GM19035 (cell line): ENCODE measurements at regions not wholly inside any gene's neighbourhood (a gene's known extent, or its start where the extent isn't known, plus 50 kb on each side); places are given as distances from the start of the nearest gene placed in this dataset.
"Not testable (repeated sequence)": the region's sequence is repeated elsewhere in the genome, so short reads cannot be mapped to it uniquely, and the experiment has no call there.

Source experiments
- ATAC-seq: cut with Tn5 transposase; IDR thresholded peaks from one replicate; pipeline ENCODE4 v1.9.1; 2021; ENCODE audit not compliant: unreplicated experiment

GRCh38 chr2:138267161-138267901, 234.2 kb upstream of the SPOPL start:
- peak; percentile 68 for ATAC-seq

- peak; percentile 15 for ATAC-seq
Observed at GRCh38 chr2:138267902-138268254, 233.7 kb upstream of the SPOPL start.

DNA sequence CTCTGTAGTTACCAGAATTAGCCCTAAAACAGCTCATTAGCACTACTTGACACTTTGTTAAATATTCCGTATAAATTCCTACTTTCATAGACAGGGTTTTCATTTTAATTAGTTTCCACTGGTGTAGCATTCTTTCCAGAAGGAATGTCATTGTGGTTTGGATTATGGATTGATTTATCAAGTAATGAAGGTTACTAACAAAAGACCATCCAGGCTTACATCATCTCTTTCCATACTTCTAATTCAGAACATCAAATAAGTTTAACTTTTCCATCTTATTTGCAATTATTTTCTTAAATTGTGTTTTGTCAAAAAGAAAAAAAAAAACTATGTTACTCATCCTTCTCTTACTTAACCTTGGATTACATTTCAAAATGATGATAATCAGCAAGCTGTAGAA, 231.8 kb upstream of the SPOPL start:
- ATAC-seq, result no peak

GRCh38 chr2:138271467-138271866, 230.1 kb upstream of the SPOPL start:
- ATAC-seq, result no peak

DNA sequence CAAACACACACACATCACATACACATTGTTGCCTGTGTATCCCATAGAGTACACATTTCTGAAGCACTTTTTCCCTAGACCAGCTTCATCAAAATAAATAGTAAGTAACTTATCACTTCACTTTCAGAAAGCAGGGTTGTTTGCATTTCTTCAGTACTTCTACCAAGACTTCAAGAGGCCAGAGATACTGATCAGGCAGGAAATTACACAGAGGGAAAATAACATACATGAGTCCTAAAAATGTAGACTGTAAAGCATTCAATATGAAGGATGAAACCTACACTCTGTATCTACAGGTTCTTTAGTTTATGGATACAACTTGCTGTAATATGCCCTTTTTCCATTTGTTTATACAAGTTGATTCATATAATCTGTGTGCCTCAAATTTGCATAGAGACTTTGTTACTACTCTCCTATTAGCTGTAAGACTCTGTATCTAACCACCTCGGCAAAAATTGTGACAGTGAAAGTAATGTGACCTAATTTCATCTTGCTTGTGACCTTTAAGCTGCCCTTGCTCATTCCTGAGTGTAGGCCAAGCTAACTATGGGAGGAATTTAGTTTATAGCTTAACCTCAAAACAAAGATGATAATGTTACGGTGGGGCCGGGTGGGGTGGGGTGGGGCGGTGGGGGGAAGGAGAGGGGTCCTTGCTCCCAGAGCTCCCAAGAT, 228.9 kb upstream of the SPOPL start:
- ATAC-seq, result no peak

DNA sequence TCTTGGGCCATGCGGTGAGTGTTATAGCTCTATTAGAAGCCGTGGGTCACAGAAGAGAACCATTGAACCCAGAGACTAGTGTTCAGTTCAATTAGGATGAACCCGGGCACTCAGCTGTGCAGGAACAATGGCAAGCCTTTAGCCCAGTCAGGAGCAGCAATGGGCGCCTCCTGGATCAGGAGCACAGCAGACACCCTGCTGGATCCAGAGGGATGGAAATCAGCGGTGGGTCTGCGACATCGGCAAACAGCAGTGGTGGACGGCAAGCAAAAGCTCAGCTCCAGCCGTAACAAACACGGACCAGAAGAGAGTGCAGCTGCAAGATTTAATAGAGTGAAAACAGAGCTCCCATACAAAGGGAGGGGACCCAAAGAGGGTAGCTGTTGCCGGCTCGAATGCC, 228.3 kb upstream of the SPOPL start:
- ATAC-seq, result not testable (repeated sequence)

DNA sequence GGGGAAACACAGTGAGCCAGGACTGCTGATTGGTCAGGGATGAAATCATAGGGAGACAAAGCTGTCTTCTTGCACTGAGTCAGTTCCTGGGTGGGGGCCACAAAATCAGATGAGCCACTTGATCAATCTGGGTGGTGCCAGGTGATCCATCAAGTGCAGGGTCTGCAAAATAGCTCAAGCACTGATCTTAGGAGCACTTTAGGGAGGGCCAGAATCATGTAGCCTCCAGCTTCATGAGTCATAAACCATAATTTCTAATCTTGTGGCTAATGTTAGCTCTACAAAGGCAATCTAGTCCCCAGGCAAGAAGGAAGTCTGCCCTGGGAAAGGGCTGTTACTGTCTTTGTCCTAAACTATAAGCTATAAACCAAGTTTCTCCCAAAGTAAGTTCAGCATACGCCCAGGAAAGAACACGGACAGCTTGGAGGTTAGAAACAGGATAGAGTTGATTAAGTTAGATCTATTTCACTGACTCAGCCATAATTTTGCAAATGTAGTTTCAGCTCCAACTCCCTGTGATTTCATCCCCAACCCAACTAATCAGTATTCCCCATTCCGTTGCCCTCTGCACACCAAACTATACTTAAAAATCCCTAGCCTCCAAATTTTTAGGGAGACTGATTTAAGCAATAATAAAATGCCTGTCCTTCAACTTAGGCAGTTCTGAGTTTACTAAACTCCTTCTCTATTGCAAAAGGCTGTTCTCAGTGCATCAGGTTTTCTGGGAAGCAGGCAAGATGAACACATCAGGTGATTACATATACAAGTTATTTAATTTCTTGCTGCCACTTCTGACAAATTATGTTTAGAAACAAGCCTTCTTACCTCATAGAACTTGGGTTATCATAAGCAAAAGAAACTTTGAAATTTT, 226.9 kb upstream of the SPOPL start:
- no peak for ATAC-seq

DNA sequence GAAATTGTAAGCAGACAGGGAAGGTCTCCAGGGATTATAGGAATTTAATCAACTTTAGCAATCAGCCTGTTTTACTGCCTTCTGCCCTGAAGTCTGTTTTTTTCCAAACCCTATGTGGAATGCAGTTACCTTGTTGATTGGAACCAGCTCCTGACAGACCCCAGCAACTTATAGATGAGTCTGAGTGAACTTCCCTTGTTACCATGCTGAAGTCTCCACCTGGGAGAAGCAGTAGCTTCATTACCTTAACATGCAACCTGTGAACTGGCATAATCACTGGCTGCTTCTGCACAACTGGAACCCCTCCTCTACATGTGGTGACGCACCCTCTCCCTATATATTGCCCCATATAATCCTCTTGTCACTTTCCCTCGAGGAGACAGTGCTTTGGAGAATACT, 226.3 kb upstream of the SPOPL start:
- no peak for ATAC-seq

DNA sequence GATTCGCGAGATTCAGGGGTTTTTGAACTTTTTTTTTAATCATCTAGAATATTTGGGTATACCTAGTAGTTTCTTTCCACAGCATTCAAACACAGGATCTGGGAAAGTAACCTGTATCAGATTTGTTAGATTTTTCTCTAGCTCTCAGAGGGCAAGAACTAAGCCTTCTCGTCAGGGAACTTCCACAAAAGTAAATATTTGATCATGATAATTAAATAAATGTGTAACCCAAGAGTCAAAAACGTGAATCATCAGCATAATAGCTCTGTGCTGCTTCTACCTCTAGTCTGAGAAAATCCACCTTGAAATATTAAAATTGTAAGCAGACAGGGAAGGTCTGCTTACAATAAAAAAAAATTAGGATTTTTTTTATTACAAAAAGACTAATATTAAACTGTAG, 225.7 kb upstream of the SPOPL start:
- ATAC-seq, result no peak

GRCh38 chr2:138276339-138276738, 225.2 kb upstream of the SPOPL start:
- no peak for ATAC-seq

GRCh38 chr2:138277062-138277461, 224.5 kb upstream of the SPOPL start:
- no peak for ATAC-seq

- ATAC-seq, result no peak
Observed at GRCh38 chr2:138279871-138280270, 221.7 kb upstream of the SPOPL start.

GRCh38 chr2:138280999-138281695, 220.4 kb upstream of the SPOPL start:
- ATAC-seq, result no peak

DNA sequence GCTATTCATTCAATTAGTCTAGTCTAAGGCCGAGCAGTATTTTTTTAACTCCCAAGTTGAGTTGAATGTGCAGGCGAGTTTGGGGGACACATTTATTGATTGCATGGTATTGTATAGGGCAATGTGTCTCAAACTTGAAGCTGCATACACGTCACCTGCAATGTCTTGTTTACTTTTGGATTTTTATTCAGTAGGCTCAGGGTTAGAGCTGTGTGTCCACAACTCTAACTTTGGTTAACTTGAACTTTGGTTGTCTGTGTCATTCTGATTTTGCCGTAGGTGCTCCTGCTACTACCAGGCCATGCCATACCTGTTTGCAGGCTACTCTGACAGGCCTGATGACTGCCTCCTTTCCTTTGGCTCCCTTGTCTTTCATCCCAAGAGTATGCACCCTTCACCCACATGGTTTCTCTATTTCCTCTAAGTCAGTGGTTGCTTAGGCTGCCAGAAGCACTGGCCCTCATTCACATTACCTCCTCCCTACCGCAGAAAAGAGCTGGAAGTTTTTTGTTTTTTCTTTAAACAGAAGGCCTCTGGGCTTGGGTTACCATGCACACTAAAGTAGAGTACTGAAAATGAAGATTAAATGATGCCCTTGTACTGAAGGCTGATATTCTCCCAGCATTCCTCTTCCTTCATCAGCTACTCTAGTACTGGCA, 219.4 kb upstream of the SPOPL start:
- ATAC-seq, result no peak

GRCh38 chr2:138291805-138292204, 209.8 kb upstream of the SPOPL start:
- no peak for ATAC-seq

GRCh38 chr2:138293045-138293444, 208.5 kb upstream of the SPOPL start:
- ATAC-seq, result no peak

DNA sequence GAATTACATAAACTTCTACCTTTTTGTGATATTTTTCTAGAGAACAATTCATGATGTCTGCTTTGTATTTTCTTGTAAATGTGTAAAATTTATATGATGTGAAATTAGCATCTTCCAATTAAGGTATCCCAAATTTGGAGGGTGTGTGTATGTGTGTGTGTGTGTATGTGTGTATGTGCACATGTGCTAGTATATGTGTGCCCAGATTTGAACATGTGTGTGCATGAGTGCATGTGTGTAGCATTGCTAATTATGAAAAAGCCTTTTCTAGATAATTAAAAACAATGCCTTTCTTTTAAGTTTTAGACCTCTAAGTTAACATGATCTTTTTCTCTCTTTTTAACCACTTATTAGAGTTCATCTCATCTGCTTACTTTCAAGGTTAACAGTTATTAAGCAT, 208.0 kb upstream of the SPOPL start:
- ATAC-seq, result no peak

- no peak for ATAC-seq
Observed at GRCh38 chr2:138294451-138294850, 207.1 kb upstream of the SPOPL start.

- ATAC-seq, result no peak
Observed at GRCh38 chr2:138296365-138296764, 205.2 kb upstream of the SPOPL start.

DNA sequence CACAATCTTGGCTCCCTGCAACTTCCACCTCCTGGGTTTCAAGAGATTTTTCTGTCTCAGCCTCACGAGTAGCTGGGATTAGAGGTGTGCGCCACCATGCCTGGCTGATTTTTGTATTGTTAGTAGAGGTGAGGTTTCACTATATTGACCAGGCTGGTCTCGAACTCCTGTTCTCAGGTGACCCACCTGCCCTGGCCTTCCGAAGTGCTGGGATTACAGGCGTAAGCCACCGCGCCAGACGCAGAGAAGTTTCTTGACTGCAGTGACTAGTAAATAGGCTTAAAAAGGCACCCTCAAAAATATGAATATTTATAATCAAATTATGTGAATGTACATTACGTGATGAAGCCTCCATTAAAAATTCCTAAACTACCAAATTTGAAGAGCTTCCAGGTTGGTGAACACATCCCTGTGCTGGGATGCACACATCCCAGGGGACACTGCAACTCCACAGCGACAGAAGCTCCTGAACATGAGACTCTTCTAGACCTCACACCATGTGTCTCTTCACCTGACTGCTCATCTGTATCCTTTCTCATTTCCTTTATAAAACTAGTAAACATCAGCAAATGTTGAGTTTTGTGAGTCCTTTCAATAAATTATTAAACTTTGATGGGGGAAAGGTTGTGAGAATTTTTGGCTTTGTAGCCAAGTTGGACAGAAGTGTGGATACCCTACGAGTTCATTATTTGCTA, 203.3 kb upstream of the SPOPL start:
- no peak for ATAC-seq
